ENCODE measurements at regions not wholly inside any gene's neighbourhood (a gene's known extent, or its start where the extent isn't known, plus 50 kb on each side); places are given as distances from the start of the nearest gene placed in this dataset.

DNA sequence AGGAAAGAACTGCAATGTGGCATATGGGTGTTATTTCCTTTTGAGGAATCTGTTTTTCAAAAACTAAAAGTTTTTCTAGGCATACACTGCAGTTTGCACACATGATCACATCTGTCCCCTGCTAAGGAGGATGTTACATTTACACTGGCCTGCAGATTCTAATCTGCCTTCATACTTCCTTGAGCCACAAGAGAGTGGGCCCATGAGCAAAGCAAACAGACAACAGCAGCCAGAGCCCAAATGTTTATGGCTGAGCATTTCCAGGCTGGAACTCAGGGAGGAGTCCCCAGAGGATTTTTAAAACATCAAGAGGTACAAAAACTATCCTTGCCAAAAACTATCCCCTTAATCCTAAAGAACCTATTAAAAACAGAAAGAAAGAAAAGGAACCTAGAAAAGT, 117.2 kb upstream of the MTNR1B start:
- Histone ChIP-seq H3K9ac (ENCODE audit: insufficient read length) (no peak overlapping the region), H3K9me3 (ENCODE audit: low read depth, low read length) (no peaks in the 10 kb centered on the region), H3K4me3 (no peak overlapping the region), H3K36me3 (ENCODE audit: insufficient read depth, low read length) (no peaks in the 10 kb centered on the region), H3K27ac (no peak overlapping the region)
- no peak for DNase-seq (ENCODE audit: low read depth, low spot score)
- no peak for TF ChIP-seq EZH2 (IDR thresholded peaks at IDR 0.05)
- TF ChIP-seq POLR2AphosphoS5 (IDR thresholded peaks at IDR 0.05; ENCODE audit: borderline replicate concordance, low read depth, low read length) = no peak
- no peak for TF ChIP-seq FOXP2 (optimal IDR thresholded peaks at IDR 0.05; ENCODE audit: control extremely low read depth, extremely low read length, insufficient read depth)

DNA sequence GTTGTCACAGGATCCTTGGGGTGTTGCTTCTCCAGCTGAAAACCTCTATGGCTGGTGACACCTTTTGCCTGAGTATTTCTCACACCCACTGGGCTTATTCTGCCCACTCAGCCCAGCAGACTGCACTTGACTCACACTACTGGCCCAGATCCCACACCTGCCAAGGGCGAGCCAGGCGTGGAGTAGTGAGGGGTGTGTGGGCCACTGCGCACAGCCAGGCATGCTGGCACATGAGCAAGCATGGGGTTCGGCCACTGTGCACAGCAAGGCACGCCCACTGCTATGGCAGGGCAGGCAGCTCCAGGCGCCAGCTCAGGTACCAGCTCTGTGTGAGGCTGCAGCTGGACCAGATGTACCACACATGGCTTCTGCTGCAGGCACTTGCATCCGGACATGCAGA, 116.5 kb upstream of the MTNR1B start:
- no peak overlapping the region for H3K4me3 ChIP-seq
- no peak overlapping the region for H3K27ac ChIP-seq
- no peaks in the 10 kb centered on the region for H3K36me3 ChIP-seq (ENCODE audit: insufficient read depth, low read length)
- no peak for DNase-seq (ENCODE audit: low read depth, low spot score)
- TF ChIP-seq EZH2 (IDR thresholded peaks at IDR 0.05) = no peak
- TF ChIP-seq POLR2AphosphoS5 (IDR thresholded peaks at IDR 0.05; ENCODE audit: borderline replicate concordance, low read depth, low read length) = no peak
- no peak for TF ChIP-seq FOXP2 (optimal IDR thresholded peaks at IDR 0.05; ENCODE audit: control extremely low read depth, extremely low read length, insufficient read depth)
- H3K9ac ChIP-seq (ENCODE audit: insufficient read length) = no peak overlapping the region
- no peaks in the 10 kb centered on the region for H3K9me3 ChIP-seq (ENCODE audit: low read depth, low read length)

DNA sequence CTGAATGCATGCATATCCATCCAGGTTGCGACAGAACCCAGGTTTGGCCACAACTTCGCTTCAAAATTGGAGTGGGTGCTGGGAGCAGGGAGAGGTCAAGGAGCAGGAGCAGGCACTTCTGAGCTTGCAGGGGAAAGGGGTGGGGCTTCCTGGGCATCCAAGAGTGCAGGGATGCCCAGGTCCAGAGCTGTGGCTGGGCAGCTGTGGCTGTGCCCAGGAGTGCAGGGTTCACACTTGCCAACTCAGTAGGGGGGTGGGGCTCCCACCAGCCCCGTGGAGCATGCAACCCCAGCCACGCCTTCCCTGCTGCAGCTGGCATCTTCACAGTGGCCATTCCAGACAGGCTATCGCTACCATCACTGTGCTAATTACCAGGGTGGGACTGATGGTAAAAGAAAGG, 115.3 kb upstream of the MTNR1B start:
- H3K9me3 ChIP-seq (ENCODE audit: low read depth, low read length) = no peaks in the 10 kb centered on the region
- H3K4me3 ChIP-seq = no peak overlapping the region
- no peaks in the 10 kb centered on the region for H3K36me3 ChIP-seq (ENCODE audit: insufficient read depth, low read length)
- TF ChIP-seq FOXP2 (optimal IDR thresholded peaks at IDR 0.05; ENCODE audit: control extremely low read depth, extremely low read length, insufficient read depth) (no peak), POLR2AphosphoS5 (IDR thresholded peaks at IDR 0.05; ENCODE audit: borderline replicate concordance, low read depth, low read length) (no peak), EZH2 (IDR thresholded peaks at IDR 0.05) (no peak)
- H3K9ac ChIP-seq (ENCODE audit: insufficient read length) = no peak overlapping the region
- H3K27ac ChIP-seq = no peak overlapping the region
- no peak for DNase-seq (ENCODE audit: low read depth, low spot score)

GRCh38 chr11:92854952-92855351, 114.5 kb upstream of the MTNR1B start:
- H3K36me3 ChIP-seq (ENCODE audit: insufficient read depth, low read length) = no peaks in the 10 kb centered on the region
- no peaks in the 10 kb centered on the region for H3K9me3 ChIP-seq (ENCODE audit: low read depth, low read length)
- H3K9ac ChIP-seq (ENCODE audit: insufficient read length) = no peak overlapping the region
- no peak overlapping the region for H3K27ac ChIP-seq
- TF ChIP-seq FOXP2 (optimal IDR thresholded peaks at IDR 0.05; ENCODE audit: control extremely low read depth, extremely low read length, insufficient read depth) = no peak
- TF ChIP-seq POLR2AphosphoS5 (IDR thresholded peaks at IDR 0.05; ENCODE audit: borderline replicate concordance, low read depth, low read length) = no peak
- TF ChIP-seq EZH2 (IDR thresholded peaks at IDR 0.05) = no peak
- DNase-seq (ENCODE audit: low read depth, low spot score) = no peak
- no peak overlapping the region for H3K4me3 ChIP-seq

GRCh38 chr11:92855607-92856405, 113.6 kb upstream of the MTNR1B start:
- Histone ChIP-seq H3K36me3 (ENCODE audit: insufficient read depth, low read length) (no peaks in the 10 kb centered on the region), H3K9me3 (ENCODE audit: low read depth, low read length) (no peaks in the 10 kb centered on the region), H3K4me3 (no peak overlapping the region), H3K27ac (no peak overlapping the region), H3K9ac (ENCODE audit: insufficient read length) (no peak overlapping the region)
- TF ChIP-seq FOXP2 (optimal IDR thresholded peaks at IDR 0.05; ENCODE audit: control extremely low read depth, extremely low read length, insufficient read depth) = no peak
- no peak for TF ChIP-seq POLR2AphosphoS5 (IDR thresholded peaks at IDR 0.05; ENCODE audit: borderline replicate concordance, low read depth, low read length)
- TF ChIP-seq EZH2 (IDR thresholded peaks at IDR 0.05) = no peak
- DNase-seq (ENCODE audit: low read depth, low spot score) = peak; percentile 35

- DNase-seq (ENCODE audit: low read depth, low spot score) = no peak
- no peaks in the 10 kb centered on the region for H3K9me3 ChIP-seq (ENCODE audit: low read depth, low read length)
- TF ChIP-seq EZH2 (IDR thresholded peaks at IDR 0.05) (no peak), POLR2AphosphoS5 (IDR thresholded peaks at IDR 0.05; ENCODE audit: borderline replicate concordance, low read depth, low read length) (no peak), FOXP2 (optimal IDR thresholded peaks at IDR 0.05; ENCODE audit: control extremely low read depth, extremely low read length, insufficient read depth) (no peak)
These were observed 112.0 kb upstream of the MTNR1B start for GRCh38 chr11:92857407-92857806.

DNA sequence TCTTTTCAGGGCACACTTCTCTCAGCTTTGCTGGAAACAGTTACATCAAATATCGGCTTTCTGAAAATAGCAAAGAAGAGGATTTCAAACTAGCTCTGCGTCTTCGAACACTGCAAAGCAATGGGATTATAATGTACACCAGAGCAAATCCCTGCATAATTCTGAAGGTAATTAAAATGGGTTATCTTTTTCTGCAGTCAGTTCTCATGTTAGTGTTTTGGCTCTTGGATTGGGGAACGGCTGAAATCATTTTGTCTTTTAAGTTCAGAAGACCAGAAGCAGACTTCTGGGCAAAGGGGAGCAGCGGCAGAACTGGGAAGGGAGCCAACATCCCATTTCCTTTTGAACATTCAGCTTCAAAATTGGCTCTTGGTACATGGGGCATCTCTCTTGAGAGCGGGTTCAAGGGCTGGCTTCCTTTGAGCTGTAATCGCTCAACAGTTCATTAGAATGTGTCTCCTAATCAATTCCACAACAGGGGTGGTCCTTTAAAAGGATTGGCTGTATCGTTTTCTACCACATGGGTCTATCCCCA, 110.2 kb upstream of the MTNR1B start:
- no peak overlapping the region for H3K9ac ChIP-seq (ENCODE audit: insufficient read length)
- H3K27ac ChIP-seq = no peak overlapping the region
- DNase-seq (ENCODE audit: low read depth, low spot score) = no peak
- no peaks in the 10 kb centered on the region for H3K36me3 ChIP-seq (ENCODE audit: insufficient read depth, low read length)
- TF ChIP-seq EZH2 (IDR thresholded peaks at IDR 0.05) = no peak
- TF ChIP-seq POLR2AphosphoS5 (IDR thresholded peaks at IDR 0.05; ENCODE audit: borderline replicate concordance, low read depth, low read length) = no peak
- TF ChIP-seq FOXP2 (optimal IDR thresholded peaks at IDR 0.05; ENCODE audit: control extremely low read depth, extremely low read length, insufficient read depth) = no peak
- no peaks in the 10 kb centered on the region for H3K9me3 ChIP-seq (ENCODE audit: low read depth, low read length)
- no peak overlapping the region for H3K4me3 ChIP-seq

More at GRCh38 chr11:92857407-92857806, 112.0 kb upstream of the MTNR1B start:
- H3K36me3 ChIP-seq (ENCODE audit: insufficient read depth, low read length) = no peaks in the 10 kb centered on the region
- H3K9ac ChIP-seq (ENCODE audit: insufficient read length) = no peak overlapping the region
- no peak overlapping the region for H3K4me3 ChIP-seq
- H3K27ac ChIP-seq = no peak overlapping the region

DNA sequence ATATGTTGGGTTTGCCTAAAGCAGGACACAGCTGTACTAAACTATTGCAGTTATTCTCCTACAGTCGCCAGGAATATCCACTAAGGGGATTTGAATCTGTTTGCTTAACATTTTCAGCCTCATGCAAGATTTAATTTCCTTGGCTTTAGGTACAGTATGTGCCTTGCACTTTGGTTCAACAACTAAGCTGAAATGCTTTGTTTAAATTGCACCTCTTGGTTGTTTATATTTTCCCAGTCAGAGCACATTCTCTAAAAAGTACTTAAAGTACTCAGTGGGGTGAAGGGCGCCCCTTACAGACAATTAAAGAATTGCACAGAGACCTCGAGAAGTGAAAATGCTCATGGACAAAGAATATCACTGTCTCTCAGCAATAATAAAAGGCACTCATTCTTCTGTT, 107.8 kb upstream of the MTNR1B start:
- H3K27ac ChIP-seq = no peak overlapping the region
- no peak overlapping the region for H3K4me3 ChIP-seq
- H3K9ac ChIP-seq (ENCODE audit: insufficient read length) = no peak overlapping the region
- TF ChIP-seq FOXP2 (optimal IDR thresholded peaks at IDR 0.05; ENCODE audit: control extremely low read depth, extremely low read length, insufficient read depth) (no peak), EZH2 (IDR thresholded peaks at IDR 0.05) (no peak), POLR2AphosphoS5 (IDR thresholded peaks at IDR 0.05; ENCODE audit: borderline replicate concordance, low read depth, low read length) (no peak)
- H3K9me3 ChIP-seq (ENCODE audit: low read depth, low read length) = no peaks in the 10 kb centered on the region
- DNase-seq (ENCODE audit: low read depth, low spot score) = no peak
- H3K36me3 ChIP-seq (ENCODE audit: insufficient read depth, low read length) = no peaks in the 10 kb centered on the region

Data from SK-N-MC (cell line).